ENCODE measurements at regions not wholly inside any gene's neighbourhood (a gene's known extent, or its start where the extent isn't known, plus 50 kb on each side); places are given as distances from the start of the nearest gene placed in this dataset.
A peak's percentile ranks its signal among the peaks of the same experiment; 100 is the strongest.
"Not testable (repeated sequence)": the region's sequence is repeated elsewhere in the genome, so short reads cannot be mapped to it uniquely, and the experiment has no call there.

DNA sequence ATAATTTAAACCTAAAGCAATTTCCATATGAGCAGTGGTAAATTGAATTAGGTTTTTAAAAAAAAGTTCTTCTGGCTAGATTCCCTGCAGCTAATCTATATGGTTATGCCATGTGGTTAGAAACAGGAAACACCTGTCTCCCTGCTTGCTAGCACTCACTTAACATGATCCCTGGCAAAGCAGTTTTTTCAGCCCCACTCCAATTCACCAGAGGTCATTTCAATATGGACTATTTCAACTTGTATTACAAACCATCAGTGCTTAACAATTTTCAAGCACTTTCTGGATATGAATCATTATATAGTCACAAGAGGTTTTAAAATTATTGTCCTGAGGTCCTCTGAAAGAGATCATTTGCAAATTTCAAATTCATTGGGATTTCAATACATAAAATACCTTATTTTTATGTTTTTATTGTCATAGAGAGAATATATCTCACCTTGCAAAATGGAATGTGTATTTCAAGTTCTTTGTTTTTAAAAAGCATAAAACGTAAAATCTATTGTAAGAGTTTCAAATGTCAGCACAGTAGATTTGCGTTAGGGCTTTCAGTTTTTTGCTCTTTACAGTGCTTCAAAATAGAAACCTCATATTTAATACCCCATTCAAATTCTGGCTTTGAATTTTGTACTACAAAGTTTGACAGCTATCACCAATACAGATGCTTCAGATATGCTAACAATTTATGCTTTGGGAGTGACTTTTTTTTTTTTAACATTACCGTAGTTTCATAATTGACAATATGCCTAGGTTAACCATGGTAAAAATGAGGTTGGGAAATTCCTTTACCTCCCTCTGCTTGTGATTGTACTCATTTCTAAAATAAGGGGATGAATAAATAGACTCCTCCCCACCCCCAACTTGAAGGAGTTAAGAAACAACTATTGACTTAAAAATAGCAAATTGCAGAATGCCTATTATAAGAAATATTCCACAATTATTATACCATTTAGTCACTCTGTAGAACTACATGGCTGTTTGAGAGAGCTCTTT lies 117.5 kb upstream of the HGF start:
- no peak for DNase-seq

DNA sequence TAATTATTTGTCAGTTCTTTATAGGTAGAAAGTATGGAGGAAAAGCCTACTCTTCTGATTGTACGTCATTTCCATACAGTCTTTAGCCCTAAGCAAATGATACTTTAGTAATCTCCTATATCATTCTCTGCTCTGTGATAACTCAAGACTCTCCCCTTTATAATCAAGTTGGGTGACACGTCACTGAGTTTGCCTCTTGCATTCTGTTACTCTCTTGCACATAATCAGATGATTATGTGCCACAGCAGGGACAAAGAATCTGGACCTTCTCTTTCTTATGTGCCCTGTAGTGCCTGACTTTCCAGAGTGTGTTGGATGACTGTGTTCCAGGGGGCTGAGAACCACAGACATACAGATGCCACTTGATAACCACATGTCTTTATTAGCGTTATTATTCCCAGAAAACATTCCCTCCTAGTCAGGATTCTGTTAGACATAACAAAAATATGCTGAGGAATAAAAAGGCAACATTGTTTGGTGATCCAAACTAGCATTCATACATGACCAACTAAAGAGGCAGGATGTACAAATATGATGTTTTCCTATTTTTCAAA lies 116.4 kb upstream of the HGF start:
- DNase-seq, result no peak

- no peak for DNase-seq
Observed at GRCh38 chr7:81884817-81885216, 115.0 kb upstream of the HGF start.

DNA sequence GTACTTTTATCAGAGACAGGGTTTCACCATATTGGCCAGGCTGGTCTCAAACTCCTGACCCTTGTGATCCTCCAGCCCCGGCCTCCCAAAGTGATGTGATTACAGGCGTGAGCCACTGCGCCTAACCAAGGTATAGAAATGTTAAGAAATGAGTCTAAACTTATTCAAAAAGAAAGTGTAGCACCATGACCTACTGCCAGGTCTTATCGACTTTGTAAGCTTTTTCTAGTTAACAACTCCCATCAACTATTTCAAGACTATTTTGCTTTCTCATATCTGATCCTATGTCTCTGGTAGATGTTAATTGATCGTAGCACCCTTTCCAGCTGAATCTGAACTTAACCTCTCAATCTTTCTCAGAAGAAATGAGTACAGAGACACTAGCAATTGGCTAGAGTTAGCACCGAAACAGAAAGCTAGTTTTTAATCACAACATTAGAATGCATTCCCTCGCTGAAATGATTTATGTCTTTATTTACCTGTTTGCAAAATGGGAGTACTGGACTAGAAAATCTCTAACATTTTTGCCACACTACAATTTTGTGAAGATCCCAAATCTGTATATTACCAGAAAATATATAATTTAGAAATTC lies 114.0 kb upstream of the HGF start:
- DNase-seq, result no peak

- no peak for DNase-seq
Observed at GRCh38 chr7:81882086-81882485, 112.2 kb upstream of the HGF start.

DNA sequence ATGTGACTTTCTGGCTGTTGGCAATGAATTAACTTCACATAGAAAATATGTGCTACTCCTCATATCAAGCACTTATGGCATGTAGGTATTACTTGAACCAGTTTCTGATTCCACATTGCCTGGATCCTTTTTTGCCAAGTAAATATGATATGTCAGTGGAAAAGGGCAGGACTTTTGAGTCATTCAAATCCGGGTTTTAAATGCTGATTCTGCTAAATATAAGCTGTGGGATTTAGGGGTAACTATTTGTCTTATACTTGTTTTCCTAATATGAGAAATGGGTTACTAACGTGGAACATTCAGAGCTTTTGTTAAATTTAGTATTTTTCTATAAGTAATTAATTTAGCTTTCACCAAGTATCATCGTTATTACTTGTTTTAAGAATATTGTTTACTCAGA lies 108.0 kb upstream of the HGF start:
- no peak for DNase-seq

DNA sequence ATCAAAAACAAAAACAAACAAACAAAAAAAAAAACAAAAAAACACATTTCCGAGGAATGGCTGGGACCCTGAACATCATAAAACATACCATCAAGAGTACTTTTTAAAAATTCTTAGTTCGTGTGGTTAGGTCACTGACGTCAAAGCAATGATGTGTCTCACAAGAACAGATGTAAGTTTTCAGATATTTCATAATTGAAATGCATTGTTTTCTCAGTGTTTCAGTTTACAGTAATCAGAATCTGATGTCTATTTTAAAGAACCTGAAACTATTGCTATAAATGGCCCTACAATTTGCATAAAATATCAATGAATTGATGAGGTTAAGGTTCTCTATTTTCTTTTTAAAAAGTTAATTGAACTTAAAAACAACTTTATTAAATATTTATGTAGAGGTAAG lies 103.7 kb upstream of the HGF start:
- DNase-seq, result no peak

GRCh38 chr7:81871606-81872265 lies 101.9 kb upstream of the HGF start:
- no peak for DNase-seq

DNA sequence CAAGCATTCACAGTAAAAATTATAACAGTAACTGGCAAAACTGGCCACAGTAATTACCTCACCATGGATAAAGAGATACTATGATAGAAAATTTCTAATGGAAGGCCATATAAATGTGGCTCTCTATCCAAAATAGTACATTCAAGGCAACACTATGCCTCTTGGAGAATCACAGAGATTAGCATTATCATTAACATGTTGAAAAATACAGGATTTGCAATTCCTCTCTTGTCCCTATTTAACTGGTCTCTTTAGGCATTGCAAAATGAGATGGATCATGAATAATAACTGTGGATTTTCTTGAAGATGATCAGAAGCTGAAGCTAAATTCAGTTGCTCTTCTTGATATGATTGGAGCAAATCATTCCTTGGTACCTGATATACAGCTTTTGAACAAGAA lies 100.8 kb upstream of the HGF start:
- DNase-seq, result no peak

DNA sequence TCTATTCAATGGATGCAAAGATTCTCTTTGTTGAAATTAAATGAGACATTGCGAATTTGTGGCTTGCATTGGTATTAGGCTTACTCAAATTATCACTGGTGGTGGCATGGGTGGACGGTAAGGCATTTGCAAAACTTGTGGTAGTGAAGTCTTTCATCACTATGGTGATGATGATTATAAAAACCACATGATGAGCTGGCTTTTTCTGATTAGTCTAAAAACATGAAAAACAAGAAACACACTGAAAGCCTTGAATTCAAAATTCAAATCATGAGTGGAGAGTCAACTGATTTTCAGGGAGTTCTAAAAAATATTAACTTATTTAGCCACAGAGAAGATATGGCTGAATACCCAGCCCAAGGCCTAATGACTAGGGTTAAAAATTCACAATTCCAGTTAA lies 99.8 kb upstream of the HGF start:
- DNase-seq, result no peak

DNA sequence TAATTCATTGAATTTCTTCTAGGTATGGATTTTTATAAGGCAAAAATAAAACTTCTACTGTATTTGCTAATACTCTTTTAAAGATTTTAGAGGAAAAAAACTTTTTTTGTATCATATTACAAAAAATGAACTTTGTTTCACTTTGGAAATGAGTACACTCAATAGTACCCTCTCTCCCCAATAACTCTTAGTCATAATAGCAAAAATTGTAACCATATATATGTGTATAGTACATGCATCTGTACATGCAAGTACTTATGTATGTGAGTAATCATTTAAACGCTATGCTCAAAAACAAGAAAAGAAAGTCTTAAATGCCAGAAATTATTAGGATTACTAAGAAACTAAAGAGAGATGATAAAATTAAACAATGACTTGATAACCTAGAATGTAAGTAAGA lies 95.9 kb upstream of the HGF start:
- DNase-seq, result no peak

DNA sequence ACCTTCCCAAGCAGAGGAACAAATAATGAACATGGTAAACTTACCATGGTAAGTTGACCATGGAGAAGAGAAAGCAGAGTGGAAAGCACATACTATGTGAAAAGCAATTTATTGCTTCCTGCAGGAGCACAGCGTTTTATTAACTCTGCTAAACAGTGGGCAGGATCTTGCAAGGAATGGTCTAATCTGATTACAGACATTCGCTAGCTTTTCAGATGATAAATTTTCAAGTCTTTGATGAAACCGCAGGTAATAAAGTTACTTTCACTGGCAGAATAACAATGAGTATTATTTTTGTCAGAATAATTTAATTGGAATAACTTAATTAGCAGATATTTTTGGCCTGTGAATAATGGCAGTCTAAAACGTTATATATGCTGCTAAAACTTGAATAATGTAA lies 89.6 kb upstream of the HGF start:
- DNase-seq, result no peak

DNA sequence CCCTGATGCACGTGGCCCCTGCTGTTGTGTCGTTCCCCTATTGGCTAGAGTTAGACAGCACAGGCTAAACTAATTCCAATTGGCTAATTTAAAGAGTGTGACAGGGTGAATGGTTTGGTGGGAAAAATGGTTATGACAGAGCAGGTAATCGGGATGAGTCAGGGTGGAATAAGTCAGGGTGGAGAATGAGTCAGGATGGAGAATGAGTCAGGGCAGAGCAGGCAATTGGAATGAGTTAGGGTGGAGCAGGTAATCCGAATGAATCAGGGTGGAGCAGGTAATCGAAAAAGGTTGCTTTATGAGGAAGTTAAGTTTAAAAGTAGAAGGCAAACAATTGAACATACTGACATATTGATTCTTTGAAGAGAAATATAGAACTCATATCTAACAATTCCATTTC lies 89.0 kb upstream of the HGF start:
- DNase-seq, result not testable (repeated sequence)

- no peak for DNase-seq
Observed at GRCh38 chr7:81857385-81857784, 87.5 kb upstream of the HGF start.

DNA sequence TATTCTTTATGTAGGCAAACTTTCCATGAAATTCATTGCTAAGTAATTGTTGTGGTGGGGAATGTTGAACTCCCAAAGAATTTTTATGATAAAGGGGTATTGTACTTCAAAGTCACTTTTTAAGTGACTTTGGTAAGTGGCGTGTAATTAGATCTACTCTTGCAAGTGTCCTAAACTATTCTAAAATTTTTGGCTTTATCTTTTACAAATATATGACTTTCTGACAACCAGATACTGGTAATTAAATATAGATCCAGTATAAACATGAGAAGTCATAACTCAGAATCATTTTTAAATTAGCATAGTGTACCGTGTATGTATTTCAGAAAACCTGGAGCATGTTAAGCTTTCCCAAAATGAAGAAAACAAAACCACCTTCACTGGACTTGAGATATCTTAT lies 84.7 kb upstream of the HGF start:
- DNase-seq, result no peak

- DNase-seq, result no peak
Observed at GRCh38 chr7:81852701-81853100, 82.9 kb upstream of the HGF start.

DNA sequence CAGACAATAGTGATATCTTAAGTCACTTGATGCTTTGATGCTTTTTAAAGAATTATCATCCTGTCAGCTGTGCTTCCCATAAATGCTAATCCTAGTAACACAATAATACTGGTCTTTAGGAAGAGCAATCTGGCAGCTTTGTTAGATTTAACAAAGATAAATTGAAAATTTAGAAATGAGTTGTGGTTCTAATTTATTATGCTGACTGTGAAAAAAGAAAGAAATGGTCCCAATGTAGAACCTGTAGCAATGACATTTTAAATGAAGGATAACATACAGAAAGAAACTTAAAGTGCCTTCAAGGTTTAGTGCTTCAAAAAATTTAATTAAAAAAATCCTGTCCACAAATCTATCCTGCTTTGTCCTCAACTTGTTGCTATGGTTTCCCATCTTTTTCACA lies 81.6 kb upstream of the HGF start:
- no peak for DNase-seq

DNA sequence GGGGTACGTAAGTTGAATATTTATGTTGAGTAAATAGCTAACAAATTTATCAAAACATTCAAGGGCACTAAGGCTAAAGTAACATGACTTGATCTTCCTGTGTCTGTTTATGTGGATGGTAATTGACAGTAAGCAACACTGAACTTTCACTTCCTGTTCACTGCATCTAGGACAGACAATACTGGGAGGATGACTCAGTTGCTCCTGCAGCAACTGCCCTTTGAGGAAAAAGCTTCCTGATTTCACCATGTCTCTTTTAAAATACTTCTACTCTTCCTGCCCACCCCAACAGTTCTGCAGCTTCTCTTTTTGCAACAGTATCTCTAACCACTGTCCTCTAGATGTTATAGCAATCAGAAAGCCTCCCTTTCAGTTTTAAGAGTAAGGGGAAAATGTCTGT lies 76.6 kb upstream of the HGF start:
- peak in 1 of 2 donors; percentile 14 for DNase-seq

DNA sequence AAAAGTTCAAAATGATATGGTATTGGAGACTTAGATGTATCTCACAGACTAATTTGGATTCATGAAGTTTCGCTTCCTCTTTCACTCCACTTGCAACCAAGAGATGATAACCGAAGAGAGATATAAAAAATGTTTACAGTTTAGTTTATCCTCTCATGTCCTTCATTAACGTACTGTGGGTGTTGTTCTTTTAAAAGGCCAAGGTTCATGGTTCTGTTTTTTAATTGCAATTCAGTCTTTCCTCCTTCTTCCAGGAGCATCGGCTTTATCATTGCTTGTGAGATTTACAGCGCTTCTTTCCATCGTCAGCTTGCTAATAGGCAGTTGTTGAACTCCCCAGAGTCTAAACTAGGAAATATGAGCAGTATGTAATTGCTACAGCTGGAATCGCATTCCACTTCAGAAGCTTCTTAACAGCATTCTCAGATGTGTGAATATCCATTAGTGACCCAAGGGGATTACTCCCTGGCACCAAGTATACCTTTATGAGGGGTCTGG lies 75.9 kb upstream of the HGF start:
- peak in 1 of 2 donors; percentile 1 for DNase-seq

- not testable (repeated sequence) for DNase-seq
Observed at GRCh38 chr7:81843657-81844056, 73.8 kb upstream of the HGF start.

- DNase-seq, result no peak
Observed at GRCh38 chr7:81842361-81842760, 72.5 kb upstream of the HGF start.

DNA sequence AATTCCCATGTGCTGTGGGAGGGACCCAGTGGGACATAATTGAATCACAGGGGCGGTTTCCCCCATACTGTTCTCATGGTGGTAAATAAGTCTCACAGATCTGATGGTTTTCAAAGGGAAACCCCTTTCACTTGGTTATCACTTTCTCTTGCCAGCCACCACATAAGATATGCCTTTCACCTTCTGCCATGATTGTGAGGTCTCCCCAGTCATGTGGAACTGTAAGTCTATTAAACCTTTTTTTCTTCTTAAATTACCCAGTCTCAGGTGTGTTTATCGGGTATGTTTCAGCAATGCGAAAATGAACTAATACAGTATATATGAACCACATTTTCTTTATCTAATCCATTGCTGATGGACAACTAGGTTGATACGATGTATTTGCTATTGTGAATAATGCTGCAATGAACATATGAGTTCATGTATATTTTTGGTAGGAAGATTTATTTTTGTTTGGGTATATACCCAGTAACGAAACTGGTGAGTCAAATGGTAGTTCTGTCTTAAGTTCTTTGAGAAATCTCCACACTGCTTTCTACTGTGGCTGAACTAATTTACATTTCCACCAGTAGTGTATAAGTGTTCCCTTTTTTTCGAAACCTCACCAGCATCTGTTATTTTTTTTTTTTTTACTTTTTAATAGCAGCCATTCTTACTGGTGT lies 70.0 kb upstream of the HGF start:
- DNase-seq, result no peak

DNA sequence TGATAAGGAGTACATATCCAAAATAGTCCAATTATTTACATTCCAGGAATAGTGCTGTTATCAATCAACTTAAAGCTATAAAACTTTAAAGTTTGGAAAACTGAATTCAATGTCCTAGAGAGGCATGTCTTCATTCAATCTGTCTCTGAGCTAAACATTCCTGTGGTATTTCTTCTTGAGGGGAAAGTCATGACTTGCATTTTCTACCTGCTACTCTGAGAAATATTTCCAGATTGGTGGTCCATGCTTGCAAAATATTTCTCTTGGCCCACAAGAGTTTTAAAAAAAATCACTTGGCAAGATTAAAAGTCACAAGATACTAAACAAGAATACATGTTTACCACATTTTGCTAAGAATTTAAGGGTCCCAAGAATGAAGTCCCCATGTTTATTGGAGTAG lies 63.6 kb upstream of the HGF start:
- no peak for DNase-seq

Measured in hippocampal formation (tissue), 2 donors.